NCI-H460 (cell line): ENCODE measurements at regions not wholly inside any gene's neighbourhood (a gene's known extent, or its start where the extent isn't known, plus 50 kb on each side); places are given as distances from the start of the nearest gene placed in this dataset.
"Not testable (repeated sequence)": the region's sequence is repeated elsewhere in the genome, so short reads cannot be mapped to it uniquely, and the experiment has no call there.

ENCODE experiments used
- DNase-seq: peaks from one replicate; pipeline ENCODE4 v3.0.0-alpha.2; 2016; ENCODE audit warnings: low read depth; ENCODE audit errors: extremely low read depth

DNA sequence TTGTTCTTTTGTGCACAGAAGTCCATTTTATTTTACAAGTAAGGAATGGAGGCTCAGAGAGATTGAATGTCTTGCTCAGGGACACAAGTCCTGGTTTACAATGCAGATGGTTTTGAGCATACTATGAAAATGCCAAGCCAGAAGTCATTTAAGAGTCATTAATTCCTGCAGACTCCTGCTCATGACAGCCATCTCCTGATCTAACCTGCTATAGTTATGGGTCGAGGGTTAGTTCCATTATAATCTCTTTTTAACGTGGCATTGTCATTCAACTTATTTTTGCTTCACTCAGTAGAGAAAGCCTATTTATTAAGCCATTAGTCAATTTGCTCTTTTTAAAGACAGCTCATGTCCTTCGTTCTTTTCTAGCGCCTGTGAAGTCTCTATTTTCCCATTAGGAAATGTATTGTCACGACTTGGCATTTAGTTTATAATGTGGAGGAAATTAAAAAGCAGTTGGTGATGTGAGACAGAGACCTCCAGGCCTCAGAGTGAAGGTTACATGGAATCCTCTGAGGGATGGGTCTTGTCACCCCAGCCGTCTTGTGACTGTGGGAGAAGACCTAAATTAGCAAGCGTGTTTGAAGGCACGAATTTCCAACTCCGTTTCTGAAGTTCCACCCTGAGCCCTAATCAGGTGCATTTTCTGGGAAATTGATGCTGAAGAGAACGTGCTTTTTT lies 84.1 kb downstream of the ACTBL2 start:
- no peak for DNase-seq

DNA sequence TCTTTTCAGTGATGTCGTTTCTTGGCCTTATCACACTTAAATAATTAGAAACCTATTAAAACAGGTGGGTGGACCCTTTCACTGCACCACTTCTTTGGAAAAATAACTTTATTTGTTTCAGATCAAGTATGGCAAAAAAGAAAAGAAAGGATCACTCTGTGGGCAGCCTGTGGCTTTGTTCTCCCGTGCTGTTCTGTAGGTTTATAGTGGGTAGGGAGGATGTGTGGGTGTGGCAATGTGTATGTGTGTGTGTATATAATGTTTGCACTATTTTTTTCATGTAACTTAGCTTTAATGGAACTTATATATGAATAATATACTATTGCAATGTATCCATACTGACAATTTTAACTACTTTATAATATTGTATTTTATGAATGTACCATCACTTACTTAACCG lies 85.9 kb downstream of the ACTBL2 start:
- no peak for DNase-seq

DNA sequence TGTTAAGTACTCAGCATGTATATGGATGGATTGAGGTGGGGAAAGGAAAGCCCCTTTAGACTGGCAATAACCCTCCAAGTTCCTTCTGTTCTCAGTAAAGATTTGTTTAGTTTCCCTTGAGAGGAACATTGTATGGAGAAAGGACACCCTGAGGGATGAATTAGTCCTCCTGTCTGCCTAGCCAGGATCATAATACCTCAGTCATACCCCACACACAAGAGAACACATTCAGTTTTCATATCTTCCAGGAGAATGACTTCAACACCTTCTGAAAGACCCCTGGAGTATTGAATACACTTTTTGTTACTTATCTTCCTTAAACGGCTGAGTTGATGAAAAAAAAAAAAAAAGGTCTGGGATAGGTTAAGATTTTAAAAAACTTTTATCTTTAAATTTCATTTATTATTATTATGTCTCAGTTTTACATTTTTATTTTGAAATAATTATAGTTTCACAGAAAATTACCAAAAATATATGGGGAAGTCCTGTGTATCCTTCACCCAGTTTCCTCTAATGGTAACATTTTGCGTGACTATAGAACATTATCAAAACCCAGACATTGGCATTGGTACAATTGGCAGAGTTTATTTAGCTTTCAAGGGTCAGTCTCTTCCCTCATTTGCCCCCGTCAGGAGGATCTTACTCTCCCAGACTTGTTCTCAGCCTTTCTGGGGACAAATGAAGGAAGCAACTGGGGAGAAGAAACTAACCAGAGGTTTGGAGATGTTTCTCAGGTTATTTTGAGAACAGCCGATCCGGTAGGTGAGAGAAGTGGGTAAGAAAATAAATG lies 88.0 kb downstream of the ACTBL2 start:
- no peak for DNase-seq

DNA sequence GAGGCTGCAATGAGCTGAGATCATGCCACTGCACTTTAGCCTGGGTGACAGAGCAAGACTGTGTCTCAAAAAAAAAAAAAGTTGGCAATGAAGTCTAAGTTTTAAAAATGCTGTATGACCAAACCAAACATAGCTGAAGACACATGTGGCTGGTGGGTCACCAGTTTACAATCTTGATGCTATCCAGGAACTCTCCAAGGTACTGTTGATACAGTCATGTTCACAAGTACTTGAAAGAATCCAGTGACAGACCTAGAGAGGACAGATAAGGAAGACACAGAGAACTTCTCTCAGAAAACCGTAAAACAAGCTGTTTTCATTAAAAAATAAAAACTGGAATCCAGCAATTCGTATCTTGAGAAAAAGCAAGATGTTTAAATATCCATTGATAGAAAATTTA lies 95.7 kb downstream of the ACTBL2 start:
- DNase-seq, result peak; percentile 29

DNA sequence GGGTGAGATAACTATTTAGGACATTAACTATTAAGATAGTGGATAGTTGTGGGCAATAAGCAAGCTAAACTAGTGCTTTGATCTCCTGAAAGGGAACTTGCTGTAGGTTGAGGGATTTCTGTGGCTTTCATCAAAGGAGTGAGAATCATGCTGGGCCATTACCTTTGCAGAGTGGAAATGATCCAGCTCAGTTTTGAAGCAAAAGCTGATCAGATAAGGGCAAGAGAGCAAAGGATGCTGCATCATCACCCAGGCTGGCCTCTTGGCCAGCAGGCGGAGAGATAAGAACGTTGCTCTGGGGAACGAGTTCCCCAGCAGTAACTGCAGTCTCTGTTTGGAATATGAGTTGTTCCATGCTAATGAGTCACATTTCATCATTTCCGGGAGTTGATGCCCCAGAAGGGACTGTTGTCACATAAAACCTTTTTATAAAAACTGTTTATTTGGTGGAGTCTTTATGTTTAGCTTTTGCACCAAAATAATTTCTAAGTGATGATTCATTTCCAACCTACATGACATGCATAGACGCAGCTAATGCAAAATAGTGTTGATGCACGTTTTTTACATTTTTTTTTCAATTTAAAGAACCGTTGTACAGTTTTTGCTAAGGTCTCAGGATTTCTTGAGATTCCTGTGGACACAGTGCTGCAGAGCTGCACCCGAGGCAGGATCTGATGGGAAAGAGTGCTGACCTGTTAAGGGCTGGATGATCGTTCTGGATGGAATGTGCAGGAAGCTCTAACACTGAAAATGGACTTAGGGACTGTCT lies 99.3 kb downstream of the ACTBL2 start:
- peak; percentile 78 for DNase-seq

DNA sequence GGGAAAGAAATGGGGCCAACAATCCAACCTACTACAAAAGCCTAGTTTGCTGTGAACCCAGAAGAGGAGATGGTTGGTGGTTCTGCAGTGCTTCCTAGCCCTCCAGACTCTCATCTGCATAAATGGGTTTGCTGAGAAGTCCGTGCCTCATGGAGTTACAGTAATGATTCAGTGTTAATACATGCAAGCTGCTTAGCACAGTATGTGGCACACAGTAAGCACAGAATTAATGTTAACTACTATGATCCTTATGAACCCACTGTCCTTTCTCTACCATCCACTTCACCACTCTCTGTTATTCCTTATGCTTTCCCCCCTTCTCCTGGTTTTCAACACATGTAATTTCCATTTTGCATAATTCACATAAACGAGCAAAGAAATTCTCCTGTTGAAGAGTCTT lies 100.0 kb downstream of the ACTBL2 start:
- no peak for DNase-seq

DNA sequence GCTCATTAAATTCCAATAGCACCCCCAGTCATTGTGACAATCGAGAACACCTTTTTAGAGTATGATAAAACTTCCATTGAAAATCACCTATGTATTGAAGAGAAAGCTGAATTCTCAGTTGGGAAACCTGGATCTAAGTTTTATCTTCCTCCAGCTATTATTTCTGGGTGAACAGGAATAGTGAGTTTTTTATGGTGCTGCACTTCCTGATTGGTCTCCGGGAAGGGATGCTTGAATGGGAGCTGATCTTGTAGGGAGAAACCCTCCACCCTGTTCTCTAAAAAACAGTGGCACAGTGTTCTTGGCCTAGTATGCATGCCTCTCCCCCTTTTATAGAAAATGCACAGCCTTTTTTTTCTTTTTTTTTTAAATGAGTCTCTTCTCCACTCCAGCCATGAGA lies 112.2 kb downstream of the ACTBL2 start:
- DNase-seq, result no peak

DNA sequence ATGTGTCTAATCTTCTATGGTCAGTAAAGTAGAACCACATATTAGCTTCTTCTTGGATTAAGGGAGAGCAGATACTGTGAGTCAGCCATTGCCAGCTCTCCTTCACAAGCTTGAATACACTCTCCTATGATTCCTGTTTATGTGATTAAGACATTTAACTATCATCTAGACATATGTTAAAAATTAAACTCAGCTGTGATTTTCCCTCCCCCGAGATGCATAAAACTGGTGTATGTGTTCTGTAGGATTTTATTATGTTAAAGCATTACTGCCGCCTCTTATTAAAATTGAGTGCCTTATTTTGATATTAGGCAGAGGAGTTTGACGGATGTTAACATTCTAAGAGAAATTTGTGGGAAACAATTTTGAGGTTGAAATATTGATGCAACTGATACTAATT lies 114.6 kb downstream of the ACTBL2 start:
- no peak for DNase-seq

DNA sequence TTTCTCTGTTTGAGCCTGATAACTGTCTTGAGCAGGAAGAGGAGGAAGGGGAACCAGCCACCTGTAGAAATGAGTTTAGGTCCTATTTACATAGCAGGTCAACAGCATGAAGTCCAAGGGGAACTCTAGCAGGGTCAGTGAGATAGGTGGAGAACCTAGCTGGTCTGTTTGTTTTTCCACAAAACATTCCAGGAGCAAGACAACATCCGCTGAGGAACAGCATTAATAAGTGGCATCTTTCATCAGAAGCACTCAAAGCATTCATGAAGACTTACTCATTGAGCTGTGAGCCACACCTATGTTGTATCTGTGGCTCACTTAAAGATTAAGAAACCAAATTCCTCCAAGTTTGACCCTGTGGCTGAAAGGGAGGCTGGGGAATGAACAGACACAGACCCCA lies 115.9 kb downstream of the ACTBL2 start:
- DNase-seq, result peak; percentile 70

DNA sequence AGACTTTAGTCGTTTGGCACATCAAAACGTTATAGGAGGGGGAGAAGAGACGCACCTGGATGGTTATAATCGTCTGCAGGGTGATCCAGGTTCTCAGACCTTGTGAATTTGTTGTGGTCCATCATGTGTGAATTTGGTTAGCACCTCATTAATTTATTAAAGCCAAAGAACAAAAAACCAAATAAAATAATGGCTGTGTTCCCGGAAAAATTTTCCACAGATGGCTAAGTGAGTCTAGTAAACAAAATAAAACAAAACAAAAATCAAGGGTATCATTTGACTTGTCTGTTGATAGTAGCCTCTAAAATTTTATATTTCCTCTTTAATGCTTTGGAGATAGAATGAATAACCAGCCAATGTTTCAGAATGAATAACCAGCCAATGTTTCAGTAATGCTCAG lies 119.7 kb downstream of the ACTBL2 start:
- DNase-seq, result no peak

DNA sequence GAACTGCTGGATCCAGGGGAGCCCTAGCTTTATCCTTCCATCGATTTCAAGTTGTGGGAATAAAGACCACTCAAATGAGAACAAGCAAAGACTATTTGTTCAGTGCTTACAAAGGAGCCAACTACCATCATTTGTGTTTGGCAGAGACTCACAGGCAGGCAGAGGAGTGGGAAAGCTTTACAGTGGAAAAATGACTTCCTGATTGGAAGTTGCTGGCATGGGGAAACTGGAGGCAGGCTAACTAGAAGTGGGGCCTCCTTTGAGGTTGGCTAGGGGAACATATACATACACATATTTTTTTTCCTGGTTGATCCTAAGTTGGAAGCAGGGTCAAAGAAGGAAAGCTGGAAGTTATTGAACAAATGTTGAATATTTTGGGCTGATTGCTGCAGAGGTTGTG lies 121.7 kb downstream of the ACTBL2 start:
- DNase-seq, result no peak

DNA sequence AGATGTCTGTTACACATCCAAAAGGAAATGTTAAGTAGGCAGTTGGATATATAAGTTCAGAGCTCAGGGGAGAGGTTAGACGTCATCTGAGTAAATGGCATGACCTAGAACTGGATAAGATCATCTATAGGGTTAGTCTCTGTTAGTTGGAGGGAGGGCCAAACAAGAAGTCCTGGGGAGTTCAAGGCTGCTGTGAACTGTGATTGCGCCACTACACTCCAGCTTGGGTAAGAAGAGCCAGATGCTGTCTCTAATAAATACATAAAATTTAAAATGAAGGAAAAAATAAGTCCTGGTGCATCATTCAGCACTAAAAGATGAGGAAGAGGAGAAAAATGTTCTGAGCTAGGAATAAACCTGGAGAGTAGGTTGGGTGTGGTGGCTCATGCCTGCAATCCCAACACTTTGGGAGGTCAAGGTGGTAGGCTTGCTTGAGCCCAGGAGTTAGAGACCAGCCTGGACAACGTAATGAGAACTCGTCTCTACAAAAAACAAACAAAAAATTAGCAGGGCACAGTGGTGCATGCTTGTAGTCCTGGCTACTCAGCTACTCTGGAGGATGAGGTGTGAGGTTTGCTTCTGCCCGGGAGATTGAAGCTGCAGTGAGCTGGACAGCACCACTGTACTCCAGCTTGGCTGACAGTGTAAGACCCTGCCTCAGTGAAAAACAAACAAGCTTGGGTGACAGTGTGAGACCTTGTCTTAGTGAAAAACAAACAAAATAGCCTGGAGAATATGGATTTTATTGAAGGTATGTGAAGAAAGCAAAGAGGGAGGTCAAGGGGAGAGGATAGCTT lies 123.6 kb downstream of the ACTBL2 start:
- no peak for DNase-seq

DNA sequence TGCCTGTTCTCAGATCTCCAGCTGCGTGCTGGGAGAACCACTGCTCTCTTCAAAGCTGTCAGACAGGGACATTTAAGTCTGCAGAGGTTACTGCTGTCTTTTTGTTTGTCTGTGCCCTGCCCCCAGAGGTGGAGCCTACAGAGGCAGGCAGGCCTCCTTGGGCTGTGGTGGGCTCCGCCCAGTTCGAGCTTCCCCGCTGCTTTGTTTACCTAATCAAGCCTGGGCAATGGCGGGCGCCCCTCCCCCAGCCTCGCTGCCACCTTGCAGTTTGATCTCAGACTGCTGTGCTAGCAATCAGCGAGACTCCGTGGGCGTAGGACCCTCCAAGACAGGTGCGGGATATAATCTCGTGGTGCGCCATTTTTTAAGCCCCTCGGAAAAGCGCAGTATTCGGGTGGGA lies 125.8 kb downstream of the ACTBL2 start:
- DNase-seq, result not testable (repeated sequence)

DNA sequence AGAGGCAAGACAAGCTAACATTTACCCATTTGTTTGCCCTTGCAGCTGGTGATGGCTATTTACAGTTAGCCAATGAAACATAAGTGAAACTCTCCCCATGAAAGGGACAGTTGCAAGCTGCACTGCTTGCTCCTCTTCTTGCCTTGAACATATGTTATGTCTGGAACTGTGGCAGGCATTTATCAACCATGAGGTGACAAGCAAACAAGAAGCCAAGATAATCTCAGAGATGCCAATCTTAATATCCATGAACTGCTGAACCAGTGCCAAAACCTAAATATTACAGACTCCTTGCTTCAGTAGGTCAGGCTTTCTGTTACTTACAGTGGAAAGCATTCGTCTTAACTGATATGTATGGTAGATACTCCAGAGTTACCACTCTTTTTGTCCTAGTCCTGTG lies 133.4 kb downstream of the ACTBL2 start:
- DNase-seq, result no peak

DNA sequence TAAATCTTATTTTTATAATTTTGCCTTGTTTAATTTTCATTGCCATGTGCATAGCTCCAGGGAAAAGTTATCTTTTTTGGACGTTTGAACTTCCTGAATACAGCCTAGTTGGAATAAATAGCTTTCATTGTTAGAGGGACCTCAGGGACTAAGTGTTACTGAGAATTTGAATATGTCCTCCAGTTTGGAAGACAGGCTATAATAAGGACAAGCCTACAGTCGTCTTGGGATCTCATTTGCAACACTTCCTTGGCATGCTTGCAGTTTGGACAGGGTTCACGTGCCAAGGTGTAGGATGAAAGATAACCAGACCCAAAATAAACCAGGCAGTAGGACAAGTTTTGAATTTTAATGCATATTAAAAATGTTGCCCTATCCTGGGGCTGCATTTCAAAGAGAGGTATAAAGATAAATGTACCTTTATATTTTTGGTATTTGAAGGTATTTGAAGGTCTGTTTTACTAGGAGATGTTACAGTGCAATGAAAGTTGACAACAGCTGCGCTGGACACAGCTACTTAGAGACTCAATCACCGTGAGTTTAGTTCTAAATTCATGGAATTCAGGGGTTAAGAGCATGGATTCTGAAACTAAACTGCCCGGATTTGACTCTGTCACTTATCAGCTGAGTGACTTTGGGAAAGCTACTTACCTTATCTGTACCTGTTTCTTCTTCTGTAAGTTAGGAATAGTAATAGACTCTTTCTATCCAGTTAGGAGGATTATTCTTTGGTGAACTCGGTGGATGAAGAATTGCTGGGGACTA lies 134.1 kb downstream of the ACTBL2 start:
- no peak for DNase-seq

DNA sequence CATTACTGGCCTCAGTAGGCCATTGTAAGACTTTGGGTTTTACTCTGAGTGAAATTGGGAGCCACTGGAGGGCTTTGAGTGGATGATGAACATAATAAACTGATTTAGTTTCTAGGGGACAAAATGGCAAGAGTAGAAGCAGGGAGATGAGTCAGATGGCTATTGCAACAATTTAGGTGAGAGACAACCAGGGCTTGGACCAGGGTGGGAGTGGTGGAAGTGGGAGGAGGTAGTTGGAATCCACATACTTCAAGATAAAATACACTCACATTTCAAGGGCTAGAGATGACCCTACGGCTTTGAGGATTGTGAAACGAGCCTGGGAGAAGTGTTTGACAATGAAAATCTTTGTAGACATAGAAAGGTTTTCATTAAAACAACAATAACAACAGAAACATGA lies 136.3 kb downstream of the ACTBL2 start:
- DNase-seq, result no peak

DNA sequence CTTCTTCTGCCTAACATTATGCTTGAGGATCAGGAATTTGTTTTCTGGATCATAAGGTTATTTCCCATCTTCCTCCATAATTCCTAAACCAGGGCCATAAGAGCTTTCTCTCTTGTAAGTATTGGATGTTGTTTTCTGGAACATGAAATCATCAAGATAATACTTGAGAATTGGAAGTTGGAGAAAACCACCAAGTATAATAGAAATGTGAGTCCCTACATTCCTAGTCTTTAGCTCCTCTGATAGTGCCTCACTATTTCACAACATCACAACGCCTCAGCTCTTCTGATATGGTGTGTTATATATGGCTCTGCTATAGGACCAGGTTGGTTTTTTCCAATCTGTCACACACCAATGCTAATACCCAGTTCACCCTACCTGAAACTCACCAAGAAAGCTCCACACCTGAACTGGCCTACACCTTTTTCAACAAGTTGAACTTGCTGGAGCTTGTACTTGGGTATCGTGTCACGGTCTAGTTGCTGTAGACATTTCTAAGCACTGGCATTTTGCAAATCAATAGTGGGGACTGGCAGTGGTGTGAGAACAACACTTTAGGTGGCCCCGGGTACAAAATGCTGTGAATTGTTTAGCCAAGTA lies 141.1 kb downstream of the ACTBL2 start:
- DNase-seq, result no peak

DNA sequence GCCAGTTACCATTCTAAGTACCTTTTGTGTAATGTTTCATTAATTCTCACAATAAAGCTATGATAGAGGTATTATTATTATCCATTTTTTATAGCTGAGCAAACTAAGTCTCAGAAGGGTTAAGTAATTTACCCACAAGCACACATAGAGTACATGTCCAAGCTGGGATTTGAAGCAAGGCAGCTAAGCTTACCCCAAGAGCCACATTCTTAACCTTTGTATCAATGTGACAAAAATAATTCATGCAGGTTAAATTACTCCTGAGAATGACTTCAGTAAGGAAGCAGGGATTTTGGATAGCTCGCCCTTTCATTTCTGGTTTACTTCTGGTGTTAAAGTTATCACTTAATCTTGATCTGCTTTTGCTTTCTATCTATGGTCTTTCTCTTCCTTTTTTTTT lies 141.9 kb downstream of the ACTBL2 start:
- DNase-seq, result no peak

DNA sequence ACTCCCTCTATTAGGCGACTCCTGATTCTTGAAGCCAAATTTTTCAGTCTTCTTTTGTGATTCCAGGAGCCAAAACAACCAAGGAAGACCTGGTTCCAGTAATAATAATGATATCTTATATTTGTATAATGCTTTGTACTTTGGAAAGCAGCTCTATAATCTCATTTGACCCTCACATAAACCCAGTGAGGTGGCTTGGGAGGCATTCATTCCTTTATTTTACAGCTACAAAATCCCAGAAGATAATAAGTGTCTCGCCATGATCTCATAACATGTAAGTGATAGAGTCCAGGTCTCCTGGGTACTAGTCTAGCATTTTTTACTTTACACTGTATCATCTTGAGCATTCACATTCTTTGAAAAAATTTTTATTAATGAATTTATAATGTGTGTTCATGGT lies 143.1 kb downstream of the ACTBL2 start:
- no peak for DNase-seq

DNA sequence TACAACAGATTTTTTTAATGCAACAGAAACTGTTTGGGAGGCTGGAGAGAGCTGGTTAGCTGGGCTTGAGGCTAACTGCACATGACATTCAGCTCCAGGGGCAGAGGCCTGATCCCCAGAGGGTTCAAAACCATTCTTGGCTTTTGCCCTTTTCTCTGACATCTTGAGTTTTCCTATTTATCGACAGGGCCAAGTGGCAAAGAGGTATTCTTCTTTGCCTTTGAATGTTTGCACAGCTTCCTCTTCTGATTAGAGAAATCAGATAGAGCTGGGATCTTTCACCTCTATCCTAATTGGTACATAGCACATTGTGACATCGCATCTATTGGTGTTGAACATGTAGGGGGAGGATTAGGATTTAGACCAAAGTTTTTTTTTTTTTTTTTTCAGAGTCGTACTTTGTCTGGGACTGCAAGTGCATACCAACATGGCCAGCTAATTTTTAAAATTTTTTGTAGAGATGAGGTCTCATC lies 143.7 kb downstream of the ACTBL2 start:
- no peak for DNase-seq
